Fibroblast of lung (primary cell): ENCODE measurements at regions not wholly inside any gene's neighbourhood (a gene's known extent, or its start where the extent isn't known, plus 50 kb on each side); places are given as distances from the start of the nearest gene placed in this dataset.

Experiments used
- DNase-seq, 2 donors: peaks; one replicate each; pipeline versions ENCODE4 v3.0.0 to v3.0.0-alpha.2; 2010; ENCODE audit warnings: low read depth in 2 of 2
- H2AFZ ChIP-seq: 2 replicates; pipeline ENCODE4 v1.5.1; 2012; ENCODE audit warnings: low read length, control low read depth, inconsistent platforms
- H3K27ac ChIP-seq: 2 replicates; pipeline ENCODE4 v1.5.1; 2011; ENCODE audit warnings: low read length, control low read depth; ENCODE audit not compliant: insufficient read depth
- H3K27me3 ChIP-seq: 2 replicates; pipeline ENCODE4 v1.5.1; 2011; ENCODE audit warnings: mild to moderate bottlenecking, low read length; ENCODE audit not compliant: control insufficient read depth, insufficient read depth
- H3K36me3 ChIP-seq: 2 replicates; pipeline ENCODE4 v1.5.1; 2011; ENCODE audit warnings: low read length; ENCODE audit not compliant: control insufficient read depth, insufficient read depth
- H3K4me1 ChIP-seq: 2 replicates; pipeline ENCODE4 v1.5.1; 2011; ENCODE audit warnings: low read length; ENCODE audit not compliant: control insufficient read depth, insufficient read depth; ENCODE audit errors: extremely low read depth
- H3K4me2 ChIP-seq: 2 replicates; pipeline ENCODE4 v1.5.1; 2011; ENCODE audit warnings: low read length, control low read depth; ENCODE audit not compliant: insufficient read depth; ENCODE audit errors: extremely low read depth
- H3K4me3 ChIP-seq, 4 experiments: fragments of 200-600 bp in 1 of 4; sonication (generic) in 1 of 4; replicated peaks in 1 of 4; 2 replicates each; pipeline ENCODE4 v1.5.1; 2011 to 2016; ENCODE audit warnings: low read length in 4 of 4, low read depth in 3 of 4, mild to moderate bottlenecking in 3 of 4, control low read depth in 2 of 4, inconsistent platforms in 1 of 4, mixed read lengths in 1 of 4; ENCODE audit not compliant: insufficient read depth in 1 of 4; ENCODE audit errors: control extremely low read depth in 1 of 4
- H3K79me2 ChIP-seq: 2 replicates; pipeline ENCODE4 v1.5.1; 2012; ENCODE audit warnings: mild to moderate bottlenecking, low read length, inconsistent platforms; ENCODE audit not compliant: control insufficient read depth, insufficient read depth
- H3K9ac ChIP-seq: 2 replicates; pipeline ENCODE4 v1.5.1; 2011; ENCODE audit warnings: mild to moderate bottlenecking, low read length, control low read depth; ENCODE audit not compliant: insufficient read depth
- H3K9me3 ChIP-seq: 2 replicates; pipeline ENCODE4 v1.5.1; 2012; ENCODE audit warnings: low read depth, low read length; ENCODE audit not compliant: control insufficient read depth, insufficient read depth
- H4K20me1 ChIP-seq: 2 replicates; pipeline ENCODE4 v1.5.1; 2011; ENCODE audit warnings: low read length; ENCODE audit not compliant: control insufficient read depth, insufficient read depth; ENCODE audit errors: extremely low read depth
- EZH2 ChIP-seq: IDR thresholded peaks from 2 replicates; pipeline ENCODE4 v1.5.1; 2012; ENCODE audit warnings: low read length, control low read depth, mild to moderate bottlenecking; ENCODE audit errors: missing control alignments
- TF ChIP-seq, protein P1 (sequence below), 2 donors: IDR thresholded peaks in 1 of 2; conservative IDR thresholded peaks in 1 of 2; 1 replicate in 1 of 2; 2 replicates in 1 of 2; pipeline ENCODE4 v1.5.1; 2011 to 2012; ENCODE audit warnings: low read length in 2 of 2, control low read depth in 1 of 2, inconsistent platforms in 1 of 2, low read depth in 1 of 2, mild to moderate bottlenecking in 1 of 2

DNA sequence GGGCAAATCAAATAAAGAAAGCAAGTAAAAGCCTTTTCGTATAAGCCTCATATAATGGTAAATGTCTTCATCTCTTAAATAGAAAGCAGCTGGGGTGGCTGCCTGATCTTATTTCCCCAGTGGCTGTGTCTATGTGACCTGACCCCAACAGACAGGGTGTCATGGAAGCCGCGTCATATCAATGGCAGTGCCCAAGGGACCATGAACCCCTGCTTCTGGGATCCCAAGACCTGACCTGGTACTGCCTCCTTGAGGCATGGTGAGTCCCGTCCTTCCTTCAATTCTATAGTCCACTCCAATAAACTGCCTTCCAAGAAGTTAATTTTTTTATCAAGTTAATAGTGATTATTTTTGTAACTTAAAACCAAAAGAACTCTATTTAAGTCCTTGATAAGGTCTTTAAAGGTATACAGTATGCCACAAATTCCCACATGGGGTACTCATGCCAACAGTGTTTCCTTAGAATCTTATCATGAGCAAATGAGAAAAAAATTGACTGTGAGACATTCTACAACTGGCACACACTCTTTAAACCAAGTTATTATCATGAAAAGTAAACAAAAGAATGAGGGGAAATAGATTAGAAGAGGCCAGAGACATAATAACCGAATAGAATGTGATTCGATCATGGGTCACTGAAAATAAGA is 104.6 kb downstream of the ADSS2 start:
- H3K4me2 ChIP-seq = no peak overlapping the region
- no peak overlapping the region for H3K4me3 ChIP-seq
- TF ChIP-seq, protein P1, sequence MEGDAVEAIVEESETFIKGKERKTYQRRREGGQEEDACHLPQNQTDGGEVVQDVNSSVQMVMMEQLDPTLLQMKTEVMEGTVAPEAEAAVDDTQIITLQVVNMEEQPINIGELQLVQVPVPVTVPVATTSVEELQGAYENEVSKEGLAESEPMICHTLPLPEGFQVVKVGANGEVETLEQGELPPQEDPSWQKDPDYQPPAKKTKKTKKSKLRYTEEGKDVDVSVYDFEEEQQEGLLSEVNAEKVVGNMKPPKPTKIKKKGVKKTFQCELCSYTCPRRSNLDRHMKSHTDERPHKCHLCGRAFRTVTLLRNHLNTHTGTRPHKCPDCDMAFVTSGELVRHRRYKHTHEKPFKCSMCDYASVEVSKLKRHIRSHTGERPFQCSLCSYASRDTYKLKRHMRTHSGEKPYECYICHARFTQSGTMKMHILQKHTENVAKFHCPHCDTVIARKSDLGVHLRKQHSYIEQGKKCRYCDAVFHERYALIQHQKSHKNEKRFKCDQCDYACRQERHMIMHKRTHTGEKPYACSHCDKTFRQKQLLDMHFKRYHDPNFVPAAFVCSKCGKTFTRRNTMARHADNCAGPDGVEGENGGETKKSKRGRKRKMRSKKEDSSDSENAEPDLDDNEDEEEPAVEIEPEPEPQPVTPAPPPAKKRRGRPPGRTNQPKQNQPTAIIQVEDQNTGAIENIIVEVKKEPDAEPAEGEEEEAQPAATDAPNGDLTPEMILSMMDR (conservative IDR thresholded peaks at IDR 0.05 in 1 of 2, IDR thresholded peaks at IDR 0.05 in 1 of 2; ENCODE audit: low read depth in 1 of 2, low read length in 2 of 2) = no peak
- TF ChIP-seq EZH2 = no peak
- DNase-seq = peak in 1 of 2 donors; percentile 54
- H4K20me1 ChIP-seq = no peaks in the 10 kb centered on the region
- no peak overlapping the region for H2AFZ ChIP-seq
- no peaks in the 10 kb centered on the region for H3K79me2 ChIP-seq
- no peaks in the 10 kb centered on the region for H3K27me3 ChIP-seq
- no peak overlapping the region for H3K9ac ChIP-seq
- peaks cover 10% of the 10 kb centered on the region for H3K4me1 ChIP-seq
- H3K36me3 ChIP-seq = no peaks in the 10 kb centered on the region
- H3K9me3 ChIP-seq = no peaks in the 10 kb centered on the region
- no peak overlapping the region for H3K27ac ChIP-seq

DNA sequence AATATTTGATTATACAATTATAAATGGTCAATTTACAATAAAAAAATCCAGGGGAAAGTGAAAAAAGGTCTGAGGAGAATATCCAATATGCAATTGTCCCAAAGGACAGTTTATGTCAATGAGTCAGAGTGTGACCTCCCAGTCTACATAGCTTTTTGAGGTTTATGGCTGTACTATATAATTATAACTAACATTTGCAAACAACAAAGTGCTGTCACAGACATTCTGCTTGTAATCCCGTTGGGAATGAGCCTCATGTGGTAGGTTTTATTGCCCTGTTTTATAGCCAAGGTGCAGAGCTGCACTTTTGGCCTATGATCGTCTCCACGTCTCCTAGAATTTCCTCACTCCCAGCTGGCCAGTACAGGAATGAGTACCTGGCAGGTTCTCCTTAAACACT is 103.8 kb downstream of the ADSS2 start:
- Histone ChIP-seq H3K4me3 (no peak overlapping the region), H3K27me3 (no peaks in the 10 kb centered on the region), H3K27ac (no peak overlapping the region), H3K9ac (no peak overlapping the region), H2AFZ (no peak overlapping the region), H4K20me1 (no peaks in the 10 kb centered on the region), H3K4me2 (no peak overlapping the region), H3K9me3 (no peaks in the 10 kb centered on the region), H3K36me3 (no peaks in the 10 kb centered on the region), H3K4me1 (peaks cover 10% of the 10 kb centered on the region), H3K79me2 (no peaks in the 10 kb centered on the region)
- TF ChIP-seq EZH2 = no peak
- DNase-seq = peak in 1 of 2 donors; percentile 24

DNA sequence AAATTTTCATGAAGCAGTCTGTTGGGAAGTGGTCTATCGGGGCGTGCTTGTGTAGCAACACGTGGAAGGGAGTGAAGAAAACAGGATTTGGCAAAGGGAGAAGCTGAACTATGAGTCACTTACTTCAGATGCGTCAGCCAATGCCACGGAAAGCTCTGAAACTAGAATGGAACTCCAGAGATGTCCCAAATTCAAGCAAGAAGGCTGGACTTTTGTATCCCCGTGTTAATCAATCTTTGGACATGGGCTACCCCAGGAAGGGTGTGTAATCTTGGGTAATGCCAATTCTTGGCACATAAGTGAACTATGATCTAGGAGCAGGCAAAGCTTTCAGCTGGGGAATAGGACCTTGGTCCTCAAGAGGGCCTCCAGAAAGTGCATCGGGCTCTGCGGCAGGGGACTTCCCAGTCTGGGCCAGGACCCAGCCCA is 102.6 kb downstream of the ADSS2 start:
- Histone ChIP-seq H3K9ac (no peak overlapping the region), H3K27ac (peak overlapping the region; percentile 68)

More for the DNA sequence above, 102.6 kb downstream of the ADSS2 start:
- Histone ChIP-seq H4K20me1 (no peaks in the 10 kb centered on the region), H3K4me2 (peak overlapping the region; percentile 75), H3K4me3 (no peak overlapping the region), H3K79me2 (no peaks in the 10 kb centered on the region), H3K4me1 (peaks cover 13% of the 10 kb centered on the region), H2AFZ (peak overlapping the region; percentile 40), H3K36me3 (no peaks in the 10 kb centered on the region), H3K27me3 (no peaks in the 10 kb centered on the region), H3K9me3 (no peaks in the 10 kb centered on the region)
- TF ChIP-seq, protein P1 (conservative IDR thresholded peaks at IDR 0.05 in 1 of 2, IDR thresholded peaks at IDR 0.05 in 1 of 2; ENCODE audit: low read depth in 1 of 2, low read length in 2 of 2) = no peak
- peak; percentile 93 to 94 for DNase-seq
